Esophagus muscularis mucosa (tissue), 4 donors: ENCODE measurements at regions not wholly inside any gene's neighbourhood (a gene's known extent, or its start where the extent isn't known, plus 50 kb on each side); places are given as distances from the start of the nearest gene placed in this dataset.

Experiments used
- CTCF ChIP-seq, 3 experiments: fragments of 200-600 bp in 2 of 3; fragments of 450-650 bp in 1 of 3; sonication (generic) in 2 of 3; IDR thresholded peaks; one replicate each; pipeline ENCODE4 v1.5.1; 2017 to 2019; ENCODE audit warnings: antibody characterized with exemption in 3 of 3, mild to moderate bottlenecking in 2 of 3, moderate library complexity in 1 of 3
- EP300 ChIP-seq: sonication (generic); formaldehyde crosslinking; IDR thresholded peaks from one replicate; pipeline ENCODE4 v1.6.1; 2017; ENCODE audit warnings: antibody characterized with exemption
- POLR2A ChIP-seq: fragments of 450-650 bp; IDR thresholded peaks from one replicate; pipeline ENCODE4 v1.6.1; 2017; ENCODE audit warnings: antibody characterized with exemption, moderate library complexity, mild to moderate bottlenecking, low read depth
- POLR2AphosphoS5 ChIP-seq, 2 donors: sonication (generic); formaldehyde crosslinking; IDR thresholded peaks; one replicate each; pipeline ENCODE4 v1.6.1; 2017; ENCODE audit warnings: antibody characterized with exemption in 2 of 2

DNA sequence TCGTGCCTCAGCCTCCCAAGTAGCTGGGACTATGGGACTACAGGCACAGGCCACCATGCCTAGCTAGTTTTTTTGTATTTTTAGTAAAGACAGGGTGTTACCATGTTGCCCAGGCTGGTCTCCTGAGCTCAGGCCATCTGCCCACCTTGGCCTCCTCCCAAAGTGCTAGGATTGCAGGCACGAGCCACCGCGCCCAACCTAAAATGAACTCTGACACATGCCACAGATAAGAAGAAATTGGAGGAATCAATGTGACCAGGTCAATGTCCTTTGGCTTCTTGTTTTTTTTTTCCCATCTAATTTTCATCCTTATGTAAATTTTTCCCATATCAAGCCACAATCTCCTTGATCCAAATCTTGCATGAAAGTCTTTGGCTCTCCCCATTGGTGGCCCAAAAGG lies 68.1 kb upstream of the SOX21 start:
- no peak for TF ChIP-seq CTCF (IDR thresholded peaks at IDR 0.05)
- no peak for TF ChIP-seq POLR2A
- no peak for TF ChIP-seq EP300
- no peak for TF ChIP-seq POLR2AphosphoS5 (IDR thresholded peaks at IDR 0.05)
